WI38 (cell line): ENCODE measurements at regions not wholly inside any gene's neighbourhood (a gene's known extent, or its start where the extent isn't known, plus 50 kb on each side); places are given as distances from the start of the nearest gene placed in this dataset.

ENCODE experiments used
- H3K4me3 ChIP-seq: 2 replicates; pipeline ENCODE4 v1.5.1; 2011; ENCODE audit warnings: low read depth, mild to moderate bottlenecking, control low read depth, low read length
- CTCF ChIP-seq: IDR thresholded peaks from 2 replicates; pipeline ENCODE4 v1.5.1; 2012; ENCODE audit warnings: low read depth, mild to moderate bottlenecking, control low read depth, low read length

- H3K4me3 ChIP-seq, result no peak overlapping the region
- TF ChIP-seq CTCF, result no peak
Measured at GRCh38 chr12:42853370-42854140, 264.0 kb upstream of the PRICKLE1 start.

GRCh38 chr12:42846782-42847181 lies 257.2 kb upstream of the PRICKLE1 start:
- no peak for TF ChIP-seq CTCF
- no peak overlapping the region for H3K4me3 ChIP-seq

GRCh38 chr12:42834062-42834461 lies 244.5 kb upstream of the PRICKLE1 start:
- no peak overlapping the region for H3K4me3 ChIP-seq
- no peak for TF ChIP-seq CTCF

GRCh38 chr12:42828836-42829235 lies 239.3 kb upstream of the PRICKLE1 start:
- no peak overlapping the region for H3K4me3 ChIP-seq
- TF ChIP-seq CTCF, result no peak

- TF ChIP-seq CTCF, result no peak
- H3K4me3 ChIP-seq, result no peak overlapping the region
Measured at GRCh38 chr12:42824327-42824726, 234.8 kb upstream of the PRICKLE1 start.

- no peak overlapping the region for H3K4me3 ChIP-seq
- no peak for TF ChIP-seq CTCF
Measured at GRCh38 chr12:42823679-42824078, 234.1 kb upstream of the PRICKLE1 start.

GRCh38 chr12:42819846-42820245 lies 230.3 kb upstream of the PRICKLE1 start:
- no peak for TF ChIP-seq CTCF
- no peak overlapping the region for H3K4me3 ChIP-seq
